Transverse colon (tissue), 4 donors: ENCODE measurements at regions not wholly inside any gene's neighbourhood (a gene's known extent, or its start where the extent isn't known, plus 50 kb on each side); places are given as distances from the start of the nearest gene placed in this dataset.

Source experiments
- DNase-seq: peaks from one replicate; pipeline ENCODE4 v3.0.0-alpha.2; 2019
- H3K27ac ChIP-seq, 4 donors: fragments of 200-600 bp; sonication (generic); 2 replicates each; pipeline ENCODE4 v1.5.1; 2016 to 2018; ENCODE audit warnings: inconsistent platforms in 4 of 4
- H3K27me3 ChIP-seq: fragments of 200-600 bp; sonication (generic); 2 replicates; pipeline ENCODE4 v1.5.1; 2017; ENCODE audit warnings: inconsistent platforms
- H3K36me3 ChIP-seq, 4 donors: fragments of 200-600 bp; sonication (generic); 2 replicates each; pipeline ENCODE4 v1.5.1; 2017 to 2019; ENCODE audit warnings: inconsistent platforms in 4 of 4
- H3K4me1 ChIP-seq, 4 donors: fragments of 200-600 bp; sonication (generic); 2 replicates each; pipeline ENCODE4 v1.5.1; 2017 to 2020; ENCODE audit warnings: inconsistent platforms in 4 of 4
- H3K4me3 ChIP-seq, 4 donors: fragments of 200-600 bp; sonication (generic); 1 replicate in 1 of 4; 2 replicates in 3 of 4; pipeline versions ENCODE4 v1.5.1 to v1.6.1; 2017 to 2019; ENCODE audit warnings: inconsistent platforms in 4 of 4
- H3K9me3 ChIP-seq, 2 donors: fragments of 200-600 bp; sonication (generic); 2 replicates each; pipeline ENCODE4 v1.5.1; 2017 to 2019; ENCODE audit warnings: inconsistent platforms in 2 of 2
- CTCF ChIP-seq, 5 experiments: fragments of 200-600 bp in 3 of 5; fragments of 450-650 bp in 2 of 5; sonication (generic) in 3 of 5; IDR thresholded peaks; 1 replicate in 2 of 5; 2 replicates in 3 of 5; pipeline ENCODE4 v1.5.1; 2016 to 2017; ENCODE audit warnings: antibody characterized with exemption in 5 of 5, inconsistent platforms in 3 of 5, mild to moderate bottlenecking in 2 of 5, moderate library complexity in 1 of 5
- EP300 ChIP-seq: sonication (generic); formaldehyde crosslinking; IDR thresholded peaks from one replicate; pipeline ENCODE4 v1.6.1; 2017; ENCODE audit warnings: antibody characterized with exemption, low read depth
- POLR2A ChIP-seq: fragments of 450-650 bp; IDR thresholded peaks from one replicate; pipeline ENCODE4 v1.6.1; 2016; ENCODE audit warnings: antibody characterized with exemption, mild to moderate bottlenecking, moderate library complexity
- POLR2AphosphoS5 ChIP-seq, 3 donors: sonication (generic); formaldehyde crosslinking; IDR thresholded peaks; one replicate each; pipeline ENCODE4 v1.6.1; 2016; ENCODE audit warnings: antibody characterized with exemption in 3 of 3
- WGBS, 2 donors: methylation state at CpG; one replicate each; pipeline ENCODE4 v1.1.5; 2018; ENCODE audit warnings: low coverage in 1 of 2; 5-methylcytosine and 5-hydroxymethylcytosine counted together
- in situ Hi-C, 4 donors: fragments of 200-750 bp; cut with MboI; loops; one replicate each; pipeline versions ENCODE4 v1.15.0 to v1.15.1; 2017; ENCODE audit warnings: low sequenced_read_pairs in 3 of 4, low pct_ligation_motif_present in 1 of 4, low pct_unique_long_range_greater_than_20kb in 1 of 4
- intact Hi-C: fragments of 100-400 bp; cut with DNase I; formaldehyde crosslinking; loops from one replicate; pipeline ENCODE4 v1.15.1; 2023; ENCODE audit warnings: low total_unique reads

DNA sequence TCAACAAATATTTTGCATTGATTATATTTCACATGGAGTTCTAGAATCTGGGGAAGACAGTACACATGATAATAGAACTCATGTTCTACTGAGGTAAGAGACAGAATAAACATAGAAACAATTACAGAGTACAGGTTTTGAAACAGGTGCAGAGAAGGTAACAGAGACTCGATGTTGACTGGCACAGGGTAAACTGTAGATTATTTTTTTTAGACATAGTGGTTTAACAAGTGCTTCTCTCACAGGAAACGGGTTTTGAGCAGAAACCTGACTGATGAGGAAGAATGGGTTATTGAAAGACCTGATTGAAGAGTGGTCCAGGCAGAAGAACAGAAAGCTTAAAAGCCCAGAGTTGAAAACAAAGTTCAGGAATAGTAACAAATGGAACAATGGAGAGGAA is 1002.5 kb upstream of the FAM98A start:
- H3K9me3 ChIP-seq: no peaks in the 10 kb centered on the region
- TF ChIP-seq POLR2AphosphoS5 (IDR thresholded peaks at IDR 0.05) (no peak), EP300 (no peak), CTCF (IDR thresholded peaks at IDR 0.05) (no peak), POLR2A (no peak)
- no peaks in the 10 kb centered on the region for H3K4me1 ChIP-seq
- intact Hi-C loops: no loop called here
- 44 to 54% methylated on average over 2 of the region's 2 CpGs for WGBS, 2 donors
- no peak for DNase-seq
- in situ Hi-C loops: no loop called here
- H3K4me3 ChIP-seq: no peak overlapping the region
- no peak overlapping the region for H3K27ac ChIP-seq
- no peaks in the 10 kb centered on the region for H3K27me3 ChIP-seq
- H3K36me3 ChIP-seq: no peaks in the 10 kb centered on the region

- in situ Hi-C loops: no loop called here
- H3K4me1 ChIP-seq: no peaks in the 10 kb centered on the region
- H3K4me3 ChIP-seq: no peak overlapping the region
- H3K36me3 ChIP-seq: no peaks in the 10 kb centered on the region
- H3K27me3 ChIP-seq: no peaks in the 10 kb centered on the region
- 87% methylated on average over 2 of the region's 2 CpGs; no CpG with 5 or more reads in 1 of the 2 donors for whole genome bisulfite sequencing, 2 donors
- no peak overlapping the region for H3K27ac ChIP-seq
- intact Hi-C loops: no loop called here
- TF ChIP-seq CTCF (IDR thresholded peaks at IDR 0.05) (no peak), POLR2AphosphoS5 (IDR thresholded peaks at IDR 0.05) (no peak), POLR2A (no peak), EP300 (no peak)
- no peak for DNase-seq
- H3K9me3 ChIP-seq: no peaks in the 10 kb centered on the region
Measured at GRCh38 chr2:34578641-34579040, 979.5 kb upstream of the FAM98A start.

DNA sequence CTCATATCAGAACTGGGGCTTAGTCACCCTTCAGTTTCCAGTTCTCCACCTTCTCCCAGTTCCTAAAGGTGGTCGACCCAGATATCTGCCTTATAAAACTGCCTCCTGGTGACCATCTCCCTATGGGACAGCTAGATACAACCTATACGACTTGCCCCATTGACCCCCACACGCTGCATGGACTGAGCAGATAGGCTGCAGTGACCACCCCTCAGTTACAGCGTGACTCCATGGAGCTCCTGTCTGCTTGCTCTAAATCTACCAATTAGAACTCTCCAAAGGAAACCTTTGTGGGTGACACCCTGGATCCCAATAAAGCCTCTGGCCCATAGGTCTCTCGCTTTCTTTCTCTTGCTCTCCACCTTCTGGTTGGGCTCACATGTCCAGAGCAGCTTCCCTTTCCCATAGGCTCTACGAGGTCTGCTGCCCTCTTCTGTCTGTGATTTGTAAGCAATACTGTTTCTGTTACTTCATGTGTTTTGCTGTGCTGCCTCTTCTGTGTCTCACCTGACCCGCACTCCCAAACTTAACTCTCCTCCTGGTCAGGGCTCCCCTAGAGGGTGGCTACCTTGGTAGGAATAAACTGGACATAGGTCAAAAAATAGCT is 971.3 kb upstream of the FAM98A start:
- Histone ChIP-seq H3K27ac (no peak overlapping the region), H3K27me3 (no peaks in the 10 kb centered on the region), H3K9me3 (no peaks in the 10 kb centered on the region), H3K4me1 (no peaks in the 10 kb centered on the region), H3K36me3 (no peaks in the 10 kb centered on the region), H3K4me3 (no peak overlapping the region)
- no peak for TF ChIP-seq EP300
- no peak for TF ChIP-seq POLR2AphosphoS5 (IDR thresholded peaks at IDR 0.05)
- peak in 3 of 5 experiments; percentile 26 to 47 (median 33) for TF ChIP-seq CTCF (IDR thresholded peaks at IDR 0.05)
- no peak for TF ChIP-seq POLR2A
- in situ Hi-C loops: no loop called here
- WGBS, 2 donors: 36 to 53% methylated on average over 4 to 7 of the region's 7 CpGs
- DNase-seq: peak; percentile 10
- intact Hi-C loops: no loop called here

DNA sequence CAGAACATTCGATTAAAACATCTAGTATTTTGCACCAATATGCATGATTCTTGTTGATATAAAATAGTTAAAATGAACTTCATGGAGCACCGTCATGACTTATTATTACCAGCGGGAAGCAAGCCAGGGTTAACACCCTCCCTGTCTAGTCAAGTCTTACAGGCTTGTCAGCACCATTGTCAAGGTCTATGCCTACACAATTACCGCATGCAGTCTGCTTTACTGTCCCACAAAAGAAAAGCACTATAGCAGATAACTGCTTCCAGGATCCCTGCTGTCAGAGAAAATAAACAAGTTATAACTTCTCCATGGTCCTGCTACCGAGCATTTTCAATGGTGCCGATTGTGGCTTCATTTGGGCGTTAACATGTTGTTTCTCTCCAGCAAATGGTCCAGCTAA is 968.0 kb upstream of the FAM98A start:
- WGBS, 2 donors: 69 to 79% methylated on average over 7 of the region's 7 CpGs
- Histone ChIP-seq H3K4me3 (no peak overlapping the region), H3K9me3 (no peaks in the 10 kb centered on the region), H3K27me3 (no peaks in the 10 kb centered on the region), H3K4me1 (no peaks in the 10 kb centered on the region), H3K36me3 (no peaks in the 10 kb centered on the region), H3K27ac (no peak overlapping the region)
- no peak for TF ChIP-seq POLR2AphosphoS5 (IDR thresholded peaks at IDR 0.05)
- no peak for TF ChIP-seq EP300
- no peak for TF ChIP-seq POLR2A
- no peak for TF ChIP-seq CTCF (IDR thresholded peaks at IDR 0.05)
- no peak for DNase-seq
- in situ Hi-C loops: no loop called here
- intact Hi-C loops: no loop called here
